ENCODE measurements at regions not wholly inside any gene's neighbourhood (a gene's known extent, or its start where the extent isn't known, plus 50 kb on each side); places are given as distances from the start of the nearest gene placed in this dataset.
"Not testable (repeated sequence)": the region's sequence is repeated elsewhere in the genome, so short reads cannot be mapped to it uniquely, and the experiment has no call there.

GRCh38 chr14:34093883-34094282, 143.0 kb upstream of the EGLN3 start:
- DNase-seq (ENCODE audit: low read depth): no peak

DNA sequence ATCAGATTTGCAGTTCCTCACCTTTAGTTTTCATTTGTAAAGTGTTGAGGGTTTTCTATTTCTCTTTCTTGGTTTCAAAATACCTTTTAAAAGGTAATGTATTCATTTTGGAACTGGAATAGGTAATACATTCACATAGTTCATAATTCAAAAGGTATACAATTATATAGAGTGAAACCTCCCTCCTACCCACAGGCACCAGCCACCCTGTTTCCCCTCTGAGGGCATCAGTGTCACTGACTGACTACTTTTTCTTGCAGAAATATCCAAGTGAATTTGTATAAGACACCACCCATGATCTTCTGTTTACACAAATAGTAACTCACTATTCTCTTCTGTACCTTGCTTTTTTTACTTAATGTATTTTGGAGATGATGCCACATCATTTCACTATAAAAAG, 139.6 kb upstream of the EGLN3 start:
- no peak for DNase-seq (ENCODE audit: low read depth)

DNA sequence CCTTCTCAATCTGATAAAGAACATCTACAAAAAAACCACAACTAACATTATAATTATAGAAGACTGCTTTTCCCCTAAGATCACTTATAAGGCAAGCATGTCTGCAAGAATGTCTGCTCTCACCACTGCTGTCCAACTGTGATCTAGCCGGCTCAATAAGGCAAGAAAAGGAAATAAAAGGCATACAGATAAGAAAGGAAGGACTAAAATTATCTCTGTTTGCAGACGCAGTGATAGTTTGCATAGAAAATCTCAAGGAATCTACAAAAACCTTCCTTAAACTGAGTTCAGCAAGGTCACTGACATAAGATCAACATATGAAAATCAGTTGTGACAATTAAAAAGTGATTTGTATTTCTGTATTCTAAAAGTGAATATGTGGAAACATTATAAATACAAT, 138.0 kb upstream of the EGLN3 start:
- no peak for DNase-seq (ENCODE audit: low read depth)

GRCh38 chr14:34087571-34087970, 136.7 kb upstream of the EGLN3 start:
- no peak for DNase-seq (ENCODE audit: low read depth)

GRCh38 chr14:34086223-34086757, 135.4 kb upstream of the EGLN3 start:
- DNase-seq (ENCODE audit: low read depth): no peak

DNA sequence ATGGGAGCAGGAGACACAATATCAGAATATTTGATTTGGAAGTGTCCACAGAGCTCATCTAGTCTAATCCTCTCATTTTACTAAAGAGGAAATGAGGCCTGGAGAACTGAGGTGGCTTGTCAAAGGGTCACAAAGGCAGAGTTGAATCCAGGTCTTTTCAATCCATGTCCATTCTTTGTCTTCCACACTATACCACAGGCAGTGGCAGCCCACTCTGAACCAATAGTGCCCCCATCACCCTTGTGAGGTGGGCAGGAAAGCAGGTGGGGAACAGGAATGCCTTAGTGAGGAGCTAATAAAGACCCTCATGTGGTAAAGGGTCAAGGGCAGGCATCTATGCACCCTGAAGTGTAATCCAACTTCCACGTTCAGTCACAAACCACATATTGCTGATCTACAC, 134.8 kb upstream of the EGLN3 start:
- DNase-seq (ENCODE audit: low read depth): no peak

DNA sequence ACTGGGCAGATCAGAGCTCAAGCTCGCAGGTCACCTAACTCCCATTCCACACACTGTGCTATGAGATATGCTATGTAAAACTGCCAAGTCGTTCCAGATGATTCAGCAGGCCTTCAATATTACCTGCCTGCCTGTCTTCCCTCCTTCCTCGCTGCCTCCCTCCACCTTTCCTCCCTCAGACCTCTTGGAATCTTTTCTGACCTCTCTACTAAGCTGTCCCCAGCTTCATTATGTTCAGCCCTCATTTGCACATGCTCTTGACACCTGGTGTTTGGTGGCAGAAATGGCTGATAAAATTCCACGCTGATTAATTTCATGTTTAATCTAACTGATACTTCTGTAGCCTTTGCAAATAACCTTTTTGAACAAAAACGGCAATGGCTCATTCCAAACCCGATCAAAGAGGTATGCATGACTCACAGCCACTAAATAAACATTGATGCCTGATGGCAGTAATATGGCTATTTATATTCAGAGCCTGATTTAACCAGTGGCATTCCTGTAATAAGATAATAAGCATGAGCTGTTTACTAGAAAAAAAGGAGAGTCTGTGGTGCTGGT, 130.8 kb upstream of the EGLN3 start:
- DNase-seq (ENCODE audit: low read depth): no peak

GRCh38 chr14:34081101-34081575, 130.3 kb upstream of the EGLN3 start:
- DNase-seq (ENCODE audit: low read depth): no peak

- DNase-seq (ENCODE audit: low read depth): not testable (repeated sequence)
These were observed 128.8 kb upstream of the EGLN3 start for GRCh38 chr14:34079643-34080042.

DNA sequence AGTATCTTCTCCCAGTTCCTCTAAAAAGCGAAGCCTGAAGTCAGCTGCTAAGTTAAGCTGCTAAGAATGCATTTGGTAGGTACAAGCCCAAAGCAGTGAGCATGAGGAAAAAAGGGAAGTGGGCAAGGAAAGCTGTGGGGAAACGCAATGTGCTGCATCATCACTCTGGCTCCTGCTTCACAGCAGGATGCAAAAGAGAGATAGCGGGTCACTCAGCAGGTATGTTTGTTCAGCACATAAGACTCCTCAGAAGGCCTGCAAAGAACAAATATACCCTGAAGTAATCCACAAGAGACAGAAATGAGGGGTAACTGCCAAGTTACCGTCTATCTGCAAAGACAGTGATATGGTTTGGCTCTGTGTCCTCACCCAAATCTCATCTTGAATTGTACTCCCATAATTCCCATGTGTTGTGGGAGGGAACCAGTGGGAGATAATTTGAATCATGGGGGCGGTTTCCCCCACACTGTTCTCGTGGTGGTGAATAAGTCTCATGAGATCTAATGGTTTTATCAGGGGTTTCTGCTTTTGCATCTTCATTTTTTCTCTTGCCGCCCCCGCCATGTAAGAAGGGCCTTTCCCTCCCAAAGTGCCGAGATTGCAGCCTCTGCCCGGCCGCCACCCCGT, 127.4 kb upstream of the EGLN3 start:
- DNase-seq (ENCODE audit: low read depth): no peak

DNA sequence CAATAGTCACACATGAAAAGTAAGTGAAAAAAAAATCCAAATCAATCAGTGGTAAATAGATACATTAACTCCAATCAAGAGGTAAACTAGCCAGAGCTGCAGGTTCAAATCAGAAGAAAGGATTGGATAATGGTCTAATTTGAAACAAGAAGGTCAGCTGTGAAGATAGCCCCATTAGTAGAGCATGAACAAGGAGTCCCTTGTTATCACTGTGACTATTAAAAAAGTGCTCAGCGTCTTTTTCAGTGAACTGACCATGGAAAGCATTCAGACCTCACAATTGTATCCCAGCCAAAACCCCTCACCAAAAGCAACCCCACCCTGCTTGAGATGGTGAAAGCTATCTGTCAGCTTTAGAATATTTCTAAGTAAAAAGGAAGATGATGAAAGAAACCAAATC, 125.0 kb upstream of the EGLN3 start:
- no peak for DNase-seq (ENCODE audit: low read depth)

GRCh38 chr14:34075042-34075744, 124.3 kb upstream of the EGLN3 start:
- no peak for DNase-seq (ENCODE audit: low read depth)

- DNase-seq (ENCODE audit: low read depth): no peak
These were observed 122.0 kb upstream of the EGLN3 start for GRCh38 chr14:34072921-34073320.

DNA sequence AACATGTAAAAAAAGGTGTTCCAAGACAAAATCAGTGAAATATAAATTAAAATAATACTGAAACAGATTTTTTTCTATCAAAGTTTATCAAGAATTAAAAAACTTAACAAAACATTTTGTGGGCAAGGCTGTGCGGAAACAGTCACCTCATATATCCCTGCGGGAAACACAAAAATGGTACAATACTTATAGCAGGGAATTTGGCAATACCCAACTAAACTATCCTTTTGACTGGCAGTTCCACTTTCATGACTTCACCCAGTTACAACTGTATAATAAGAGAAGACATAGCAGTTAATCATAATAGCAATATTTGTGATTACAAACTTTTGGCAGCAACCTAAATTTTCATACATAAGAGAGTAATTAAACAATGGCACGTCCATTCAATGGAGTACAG, 121.5 kb upstream of the EGLN3 start:
- no peak for DNase-seq (ENCODE audit: low read depth)

DNA sequence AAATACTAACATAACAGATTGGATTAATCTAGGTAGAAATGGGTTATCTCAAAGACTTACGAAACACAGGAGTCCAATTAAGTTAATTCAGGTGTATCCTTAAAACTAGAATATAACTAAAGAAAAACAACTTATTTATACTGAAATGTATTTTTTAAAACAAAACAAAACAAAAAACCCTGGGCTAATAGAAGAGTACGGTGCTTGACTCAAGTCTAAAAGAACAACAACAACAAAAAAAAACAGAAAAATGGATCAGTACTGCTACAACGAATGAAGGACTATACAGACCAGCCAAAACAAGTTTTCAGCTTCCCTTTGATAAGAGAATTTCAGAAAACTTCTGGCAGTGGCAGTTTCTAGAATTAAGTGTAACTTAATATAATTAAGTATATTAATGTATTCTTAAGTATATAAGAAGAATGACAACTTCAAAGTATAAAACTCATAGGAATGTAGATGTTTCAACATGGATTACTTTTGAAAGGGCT, 120.1 kb upstream of the EGLN3 start:
- no peak for DNase-seq (ENCODE audit: low read depth)

- DNase-seq (ENCODE audit: low read depth): no peak
These were observed 119.1 kb upstream of the EGLN3 start for GRCh38 chr14:34069854-34070582.

DNA sequence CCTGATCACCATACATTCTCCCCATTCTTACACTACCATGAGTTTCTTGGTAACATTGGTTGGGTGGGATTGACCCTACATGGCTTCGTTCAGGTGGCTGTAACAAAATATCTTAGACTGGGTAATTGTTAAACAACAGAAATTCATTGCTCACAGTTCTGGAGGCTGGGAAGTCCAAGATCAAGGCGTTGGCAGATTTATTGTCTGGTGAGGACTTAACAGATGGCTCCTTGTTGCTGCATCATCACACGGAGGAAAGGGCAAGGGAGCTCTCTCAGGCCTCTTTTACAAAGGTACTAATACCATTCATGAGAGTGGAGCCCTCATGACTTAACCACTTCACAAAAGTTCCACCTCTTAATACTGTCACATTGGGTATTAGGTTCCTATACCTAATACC, 116.7 kb upstream of the EGLN3 start:
- no peak for DNase-seq (ENCODE audit: low read depth)

GRCh38 chr14:34065690-34066391, 115.0 kb upstream of the EGLN3 start:
- DNase-seq (ENCODE audit: low read depth): no peak

DNA sequence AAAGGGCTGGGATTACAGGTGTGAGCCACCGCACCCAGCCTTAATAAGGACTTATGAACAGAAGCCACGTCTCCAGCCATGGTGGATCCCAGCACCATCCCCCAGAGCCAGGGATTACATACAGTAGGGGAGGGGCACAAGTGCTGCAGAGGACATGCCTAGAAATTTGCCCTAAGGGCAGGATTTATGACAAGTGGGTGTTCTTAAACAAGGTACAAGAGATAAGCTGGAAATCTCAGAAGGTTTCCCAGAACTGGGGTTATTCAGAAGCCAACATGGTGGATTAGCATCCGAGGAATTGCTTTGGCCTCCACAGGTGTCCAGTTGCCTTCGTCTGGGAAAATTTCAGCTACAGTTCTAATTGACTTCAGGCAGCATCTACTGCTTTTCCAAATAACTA, 114.4 kb upstream of the EGLN3 start:
- DNase-seq (ENCODE audit: low read depth): no peak

GRCh38 chr14:34064349-34064748, 113.5 kb upstream of the EGLN3 start:
- no peak for DNase-seq (ENCODE audit: low read depth)

DNA sequence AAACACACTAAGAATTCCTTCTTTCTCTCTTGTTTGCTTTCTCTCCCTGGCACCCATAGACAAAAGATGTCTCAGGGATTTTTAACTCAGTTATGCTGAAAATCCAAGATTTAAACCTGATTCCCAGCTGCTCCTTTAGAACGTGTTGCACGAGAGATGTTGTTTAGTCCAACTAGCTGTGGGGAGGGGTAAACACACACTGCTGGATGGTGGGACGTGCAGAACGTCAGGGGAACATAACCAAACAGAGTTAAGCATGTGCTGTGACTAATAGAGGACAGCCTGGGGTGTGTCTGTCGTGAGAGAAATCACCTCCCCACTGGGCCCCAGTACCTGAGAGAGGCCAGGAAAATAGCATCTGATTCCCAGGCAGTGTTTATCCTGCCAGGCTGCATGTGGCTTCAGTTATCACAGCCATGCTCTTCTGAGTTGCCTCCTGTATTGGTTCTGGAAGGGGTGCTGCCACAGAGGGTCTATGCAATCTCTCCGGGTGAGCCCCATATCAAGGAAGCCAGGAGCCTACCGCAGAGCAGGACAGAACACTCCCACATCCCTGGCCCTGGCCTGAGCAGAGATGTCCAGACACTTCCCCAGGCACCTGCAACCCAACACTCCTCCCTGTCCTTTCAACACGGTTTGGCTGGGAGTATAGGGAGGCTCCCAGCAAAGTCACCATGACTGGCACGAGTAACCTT, 112.7 kb upstream of the EGLN3 start:
- DNase-seq (ENCODE audit: low read depth): no peak

All from stimulated activated CD8-positive, alpha-beta memory T cell treated with anti-CD3 and anti-CD28 coated beads, Interleukin-4, amount 100 ng/mL, for 24 hours (primary cell).